SU-DHL-6 (cell line): ENCODE measurements at regions not wholly inside any gene's neighbourhood (a gene's known extent, or its start where the extent isn't known, plus 50 kb on each side); places are given as distances from the start of the nearest gene placed in this dataset.

Experiments used
- CTCF ChIP-seq: fragments of 200-600 bp; sonication (generic); IDR thresholded peaks from one replicate; pipeline ENCODE4 v1.5.1; 2017; ENCODE audit warnings: antibody characterized with exemption, mild to moderate bottlenecking, low read length, moderate library complexity; ENCODE audit not compliant: insufficient read depth, poor library complexity, severe bottlenecking
- EZH2phosphoT487 ChIP-seq: fragments of 200-600 bp; sonication (generic), shearing (Covaris generic); conservative IDR thresholded peaks from 2 replicates; pipeline ENCODE4 v1.6.1; 2018; ENCODE audit warnings: mild to moderate bottlenecking, antibody characterized with exemption, low read length, moderate library complexity, mixed read lengths

DNA sequence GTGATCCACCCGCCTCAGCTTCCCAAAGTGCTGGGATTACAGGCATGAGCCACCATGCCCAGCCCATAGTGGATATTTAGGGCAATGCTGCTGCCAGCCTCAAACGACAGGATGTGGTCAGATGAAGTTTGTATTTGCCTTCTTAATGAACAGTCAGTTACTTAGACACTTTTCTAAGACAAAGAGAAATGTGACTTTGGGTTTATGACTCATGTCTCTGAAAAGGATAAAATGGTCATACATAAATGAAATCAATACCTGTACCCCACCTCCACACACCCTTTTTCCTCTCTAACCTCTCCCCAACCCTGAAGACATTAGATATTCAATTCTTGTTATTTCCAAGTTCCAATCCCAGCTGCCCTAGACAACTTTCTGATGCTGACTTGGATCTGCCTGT is 109.3 kb upstream of the INSIG1 start:
- TF ChIP-seq CTCF: no peak
- TF ChIP-seq EZH2phosphoT487: no peak
